ENCODE measurements at regions not wholly inside any gene's neighbourhood (a gene's known extent, or its start where the extent isn't known, plus 50 kb on each side); places are given as distances from the start of the nearest gene placed in this dataset.

DNA sequence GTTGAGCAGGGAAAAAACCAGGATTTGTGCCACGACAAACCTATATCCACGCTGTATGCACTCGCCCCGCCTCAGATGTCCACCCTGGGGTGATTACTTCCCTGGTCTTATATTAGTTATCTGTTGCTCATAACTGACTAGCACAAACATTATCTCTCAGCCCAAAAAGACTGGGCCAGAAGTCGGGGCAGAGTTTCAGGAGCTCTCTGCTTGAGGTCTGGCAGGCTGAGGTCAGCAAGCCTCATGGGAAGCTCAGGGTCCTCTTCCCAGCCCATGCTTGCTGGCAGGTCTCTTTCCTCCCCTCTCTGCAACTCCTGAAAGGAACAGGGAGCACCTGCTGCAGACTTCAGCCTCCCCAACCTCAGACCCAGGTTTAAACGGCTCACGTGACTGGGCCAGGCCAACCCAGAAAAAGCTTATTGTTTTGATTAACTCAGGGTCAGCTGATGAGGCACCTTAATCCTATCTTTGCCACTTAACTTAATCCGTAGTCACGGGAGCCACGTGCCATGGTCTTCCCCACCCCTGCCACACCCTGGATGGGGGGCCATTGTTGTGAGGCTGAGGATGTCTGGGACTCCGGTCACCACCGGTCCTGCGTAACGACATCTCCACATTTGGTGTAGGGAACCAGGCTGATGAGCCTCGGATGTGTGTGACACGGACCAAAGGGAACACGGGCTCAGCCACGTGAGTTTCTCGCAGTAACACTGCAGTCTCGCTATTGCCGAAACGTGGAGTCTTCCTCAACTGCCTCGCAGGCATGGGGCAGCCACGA is 123.7 kb upstream of the IRX4 start:
- no peaks in the 10 kb centered on the region for H3K4me1 ChIP-seq (ENCODE audit: low read depth)
- ATAC-seq (no peak), DNase-seq (no peak)
- TF ChIP-seq, protein P1, sequence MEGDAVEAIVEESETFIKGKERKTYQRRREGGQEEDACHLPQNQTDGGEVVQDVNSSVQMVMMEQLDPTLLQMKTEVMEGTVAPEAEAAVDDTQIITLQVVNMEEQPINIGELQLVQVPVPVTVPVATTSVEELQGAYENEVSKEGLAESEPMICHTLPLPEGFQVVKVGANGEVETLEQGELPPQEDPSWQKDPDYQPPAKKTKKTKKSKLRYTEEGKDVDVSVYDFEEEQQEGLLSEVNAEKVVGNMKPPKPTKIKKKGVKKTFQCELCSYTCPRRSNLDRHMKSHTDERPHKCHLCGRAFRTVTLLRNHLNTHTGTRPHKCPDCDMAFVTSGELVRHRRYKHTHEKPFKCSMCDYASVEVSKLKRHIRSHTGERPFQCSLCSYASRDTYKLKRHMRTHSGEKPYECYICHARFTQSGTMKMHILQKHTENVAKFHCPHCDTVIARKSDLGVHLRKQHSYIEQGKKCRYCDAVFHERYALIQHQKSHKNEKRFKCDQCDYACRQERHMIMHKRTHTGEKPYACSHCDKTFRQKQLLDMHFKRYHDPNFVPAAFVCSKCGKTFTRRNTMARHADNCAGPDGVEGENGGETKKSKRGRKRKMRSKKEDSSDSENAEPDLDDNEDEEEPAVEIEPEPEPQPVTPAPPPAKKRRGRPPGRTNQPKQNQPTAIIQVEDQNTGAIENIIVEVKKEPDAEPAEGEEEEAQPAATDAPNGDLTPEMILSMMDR (IDR thresholded peaks at IDR 0.05): no peak
- no peaks in the 10 kb centered on the region for H3K36me3 ChIP-seq (ENCODE audit: low read depth)
- H3K9me3 ChIP-seq: no peaks in the 10 kb centered on the region
- intact Hi-C loops (cut with DNase I, micrococcal nuclease): no loop called here
- no peak overlapping the region for H3K4me3 ChIP-seq

DNA sequence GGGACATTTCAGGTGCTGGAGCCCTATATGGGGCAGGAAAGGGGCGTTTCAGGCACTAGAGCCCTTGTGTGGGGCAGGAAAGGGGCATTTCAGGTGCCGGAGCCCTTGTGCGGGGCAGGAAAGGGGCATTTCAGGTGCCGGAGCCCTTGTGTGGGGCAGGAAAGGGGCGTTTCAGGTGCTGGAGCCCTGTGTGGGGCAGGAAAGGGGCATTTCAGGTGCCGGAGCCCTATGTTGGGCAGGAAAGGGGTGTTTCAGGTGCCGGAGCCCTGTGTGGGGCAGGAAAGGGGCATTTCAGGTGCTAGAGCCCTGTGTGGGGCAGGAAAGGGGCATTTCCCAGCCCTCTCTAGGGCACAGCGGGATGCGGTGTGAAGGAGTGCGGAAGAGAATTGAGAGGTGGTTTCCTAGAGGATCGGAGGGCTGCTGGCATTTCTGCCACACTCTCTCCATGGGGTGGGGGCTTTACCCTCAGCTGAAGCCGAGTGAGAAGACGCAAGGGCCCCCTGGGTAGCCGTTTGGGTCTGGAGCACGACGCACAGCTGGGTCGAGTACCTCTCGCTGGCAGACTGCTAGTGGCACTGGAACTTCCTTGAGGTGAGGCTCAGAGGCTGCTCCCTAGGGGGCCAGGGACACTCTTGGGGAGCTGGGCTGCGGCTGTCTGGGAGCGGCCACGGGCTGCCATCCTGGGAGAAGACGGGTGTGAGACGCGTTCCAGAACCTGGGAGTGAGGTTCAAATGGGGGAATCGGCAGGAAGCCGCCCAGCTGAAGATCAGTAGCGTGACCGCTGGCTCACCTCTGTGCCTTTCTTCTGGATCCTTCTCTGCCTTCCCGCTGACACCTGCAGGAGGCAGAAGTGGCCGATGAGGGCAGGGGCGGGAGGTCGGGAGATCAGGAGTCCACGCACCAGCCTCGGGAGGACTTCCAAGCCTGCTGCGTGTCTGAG is 122.6 kb upstream of the IRX4 start:
- TF ChIP-seq, protein P1 (IDR thresholded peaks at IDR 0.05): no peak
- DNase-seq: no peak
- ATAC-seq: no peak
- Histone ChIP-seq H3K36me3 (ENCODE audit: low read depth) (no peaks in the 10 kb centered on the region), H3K9me3 (no peaks in the 10 kb centered on the region), H3K4me1 (ENCODE audit: low read depth) (no peaks in the 10 kb centered on the region), H3K4me3 (no peak overlapping the region)
- intact Hi-C loops (cut with DNase I, micrococcal nuclease): no loop called here

DNA sequence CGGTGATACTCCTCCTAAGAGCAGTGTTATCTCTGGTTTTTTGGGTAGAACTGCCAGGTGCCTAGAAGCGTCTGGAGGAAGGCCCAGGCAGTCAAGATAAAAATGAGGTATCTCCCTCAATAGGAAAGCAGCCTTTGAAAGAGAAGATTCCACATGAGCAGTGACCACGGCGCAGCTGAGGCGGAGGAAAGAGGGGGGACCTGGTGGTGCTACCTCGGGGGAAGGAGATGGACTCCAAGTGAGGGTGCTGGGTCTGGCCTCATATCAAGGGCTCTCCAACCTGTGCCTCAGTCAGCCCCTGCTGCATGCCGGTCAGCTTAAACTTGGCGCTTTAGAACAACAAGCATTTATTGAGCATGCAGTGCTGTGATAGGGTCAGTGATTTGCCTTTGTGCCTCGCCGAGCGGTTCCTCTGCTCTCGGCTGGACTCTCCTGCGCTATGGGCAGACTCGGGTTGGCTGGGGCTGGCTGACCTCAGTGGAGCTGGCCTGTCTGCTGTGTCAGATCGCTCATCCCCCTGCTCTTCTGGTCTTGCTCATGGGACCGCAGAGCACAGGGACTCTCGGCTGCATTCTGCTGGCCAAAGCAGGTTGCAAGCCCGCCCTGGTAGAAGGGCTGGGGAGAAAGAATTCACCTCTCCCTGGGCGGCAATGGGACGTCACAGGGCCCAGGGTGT is 121.1 kb upstream of the IRX4 start:
- DNase-seq: no peak
- no peak for ATAC-seq
- TF ChIP-seq, protein P1 (IDR thresholded peaks at IDR 0.05): no peak
- Histone ChIP-seq H3K4me1 (ENCODE audit: low read depth) (no peaks in the 10 kb centered on the region), H3K36me3 (ENCODE audit: low read depth) (no peaks in the 10 kb centered on the region), H3K9me3 (no peaks in the 10 kb centered on the region), H3K4me3 (no peak overlapping the region)
- intact Hi-C loops (cut with DNase I, micrococcal nuclease): no loop called here

DNA sequence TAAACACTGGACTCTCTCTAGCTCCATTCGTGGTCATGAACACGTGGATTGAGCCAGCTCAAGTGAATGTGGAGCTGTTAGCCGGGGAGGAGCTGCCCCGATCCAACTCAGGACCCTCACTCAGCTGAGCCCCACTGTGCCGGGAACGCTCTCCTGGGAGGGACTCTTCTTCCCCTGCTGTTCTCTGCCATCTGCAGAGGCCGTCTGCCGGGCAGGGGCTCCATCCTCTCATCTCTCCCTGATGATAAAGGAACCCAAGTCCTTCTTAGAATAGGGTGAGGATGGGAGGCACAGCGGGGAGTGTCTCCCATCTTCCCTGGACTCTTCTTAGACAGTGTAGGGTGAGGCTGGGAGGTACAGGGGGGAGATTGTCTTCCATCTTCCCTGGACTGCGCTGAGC is 120.5 kb upstream of the IRX4 start:
- DNase-seq (no peak), ATAC-seq (no peak)
- Histone ChIP-seq H3K9me3 (no peaks in the 10 kb centered on the region), H3K4me3 (no peak overlapping the region), H3K4me1 (ENCODE audit: low read depth) (no peaks in the 10 kb centered on the region), H3K36me3 (ENCODE audit: low read depth) (no peaks in the 10 kb centered on the region)
- TF ChIP-seq, protein P1 (IDR thresholded peaks at IDR 0.05): no peak
- intact Hi-C loops (cut with DNase I, micrococcal nuclease): no loop called here

DNA sequence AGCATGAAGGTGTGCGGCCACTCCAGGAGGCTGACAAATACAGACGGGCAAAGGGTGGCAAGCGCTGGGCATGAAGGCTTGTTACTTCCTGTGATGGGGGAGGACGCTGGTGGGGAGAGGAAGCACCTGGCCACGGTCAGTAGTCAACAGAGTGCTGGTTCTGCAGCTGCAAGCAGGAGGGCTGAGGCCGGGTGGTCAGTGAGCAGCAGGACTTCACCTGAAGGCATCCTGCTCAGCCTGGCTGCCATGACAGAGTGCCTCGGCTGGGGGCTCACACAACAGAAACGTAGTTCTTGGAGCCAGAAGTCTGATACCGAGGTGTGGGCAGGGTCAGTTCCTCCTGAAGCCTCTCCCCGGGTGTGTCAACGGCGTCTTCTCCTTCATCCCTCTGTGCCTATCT is 118.6 kb upstream of the IRX4 start:
- intact Hi-C loops (cut with DNase I, micrococcal nuclease): no loop called here

More for the DNA sequence above, 118.6 kb upstream of the IRX4 start:
- no peaks in the 10 kb centered on the region for H3K9me3 ChIP-seq
- H3K36me3 ChIP-seq (ENCODE audit: low read depth): no peaks in the 10 kb centered on the region
- H3K4me1 ChIP-seq (ENCODE audit: low read depth): no peaks in the 10 kb centered on the region
- TF ChIP-seq, protein P1 (IDR thresholded peaks at IDR 0.05): no peak
- no peak overlapping the region for H3K4me3 ChIP-seq
- no peak for ATAC-seq
- DNase-seq: no peak

All from mucosa of descending colon (tissue), 3 donors.